Neuron (in vitro differentiated cells): ENCODE measurements at regions not wholly inside any gene's neighbourhood (a gene's known extent, or its start where the extent isn't known, plus 50 kb on each side); places are given as distances from the start of the nearest gene placed in this dataset.
A peak's percentile ranks its signal among the peaks of the same experiment; 100 is the strongest.
"Not testable (repeated sequence)": the region's sequence is repeated elsewhere in the genome, so short reads cannot be mapped to it uniquely, and the experiment has no call there.

Experiments used
- H2AFZ ChIP-seq: one replicate; pipeline ENCODE4 v1.6.1; 2013; ENCODE audit warnings: low read depth, mild to moderate bottlenecking, inconsistent platforms, low read length, moderate library complexity
- H3K27me3 ChIP-seq: one replicate; pipeline ENCODE4 v1.6.1; 2013; ENCODE audit warnings: low read length; ENCODE audit not compliant: insufficient read depth
- H3K36me3 ChIP-seq: one replicate; pipeline ENCODE4 v1.6.1; 2013; ENCODE audit warnings: low read length; ENCODE audit not compliant: insufficient read depth
- H3K4me1 ChIP-seq: one replicate; pipeline ENCODE4 v1.6.1; 2013; ENCODE audit warnings: low read length; ENCODE audit not compliant: insufficient read depth
- H3K4me3 ChIP-seq: 2 replicates; pipeline ENCODE4 v1.5.1; 2013; ENCODE audit warnings: mild to moderate bottlenecking, low read length, moderate library complexity
- H3K9me3 ChIP-seq: one replicate; pipeline ENCODE4 v1.6.1; 2013; ENCODE audit warnings: low read length

DNA sequence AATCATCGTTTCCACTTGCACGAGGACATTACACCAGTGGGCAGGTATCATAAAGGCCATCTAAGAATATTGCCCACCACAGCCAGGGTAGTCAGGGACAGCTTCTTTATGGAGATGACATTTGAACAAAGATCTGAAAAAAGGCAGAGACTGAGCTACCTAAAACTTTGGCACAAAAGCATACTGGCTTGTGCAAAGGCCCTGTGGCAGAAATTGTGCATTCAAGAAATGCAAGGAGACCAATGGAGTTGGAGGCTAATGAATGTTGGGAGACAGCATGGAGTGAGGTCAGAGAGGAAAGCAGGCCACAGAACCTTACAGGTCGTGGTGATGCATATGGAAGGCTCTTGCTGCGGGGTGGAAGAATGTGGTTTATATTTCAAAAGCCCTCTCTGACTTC is 578.5 kb downstream of the BNC2 start:
- H3K9me3 ChIP-seq = no peaks in the 10 kb centered on the region
- H3K36me3 ChIP-seq = no peaks in the 10 kb centered on the region
- H3K27me3 ChIP-seq = no peaks in the 10 kb centered on the region
- H3K4me1 ChIP-seq = no peaks in the 10 kb centered on the region
- H2AFZ ChIP-seq = no peak overlapping the region
- H3K4me3 ChIP-seq = no peak overlapping the region

DNA sequence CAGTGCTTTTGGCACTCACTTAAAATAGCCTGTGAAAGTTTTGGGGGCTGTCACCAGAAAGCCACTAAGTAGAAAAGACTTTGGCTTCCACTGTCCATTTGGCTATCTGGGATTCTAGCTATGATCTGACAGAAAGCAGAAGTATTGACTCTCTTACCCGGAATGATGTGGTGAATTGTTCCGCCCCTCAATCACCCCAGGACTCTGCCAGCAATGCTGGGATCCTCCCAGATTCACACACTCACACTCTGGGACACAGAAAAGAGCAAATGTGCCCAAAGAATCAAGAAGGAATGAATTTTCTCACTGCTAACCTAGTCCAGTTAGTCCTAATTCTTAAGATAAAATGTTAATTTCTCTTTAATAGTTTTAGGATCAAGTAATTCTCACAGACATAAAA is 576.9 kb downstream of the BNC2 start:
- H3K36me3 ChIP-seq = no peaks in the 10 kb centered on the region
- no peak overlapping the region for H3K4me3 ChIP-seq
- no peaks in the 10 kb centered on the region for H3K27me3 ChIP-seq
- H2AFZ ChIP-seq = no peak overlapping the region
- no peaks in the 10 kb centered on the region for H3K9me3 ChIP-seq
- no peaks in the 10 kb centered on the region for H3K4me1 ChIP-seq

DNA sequence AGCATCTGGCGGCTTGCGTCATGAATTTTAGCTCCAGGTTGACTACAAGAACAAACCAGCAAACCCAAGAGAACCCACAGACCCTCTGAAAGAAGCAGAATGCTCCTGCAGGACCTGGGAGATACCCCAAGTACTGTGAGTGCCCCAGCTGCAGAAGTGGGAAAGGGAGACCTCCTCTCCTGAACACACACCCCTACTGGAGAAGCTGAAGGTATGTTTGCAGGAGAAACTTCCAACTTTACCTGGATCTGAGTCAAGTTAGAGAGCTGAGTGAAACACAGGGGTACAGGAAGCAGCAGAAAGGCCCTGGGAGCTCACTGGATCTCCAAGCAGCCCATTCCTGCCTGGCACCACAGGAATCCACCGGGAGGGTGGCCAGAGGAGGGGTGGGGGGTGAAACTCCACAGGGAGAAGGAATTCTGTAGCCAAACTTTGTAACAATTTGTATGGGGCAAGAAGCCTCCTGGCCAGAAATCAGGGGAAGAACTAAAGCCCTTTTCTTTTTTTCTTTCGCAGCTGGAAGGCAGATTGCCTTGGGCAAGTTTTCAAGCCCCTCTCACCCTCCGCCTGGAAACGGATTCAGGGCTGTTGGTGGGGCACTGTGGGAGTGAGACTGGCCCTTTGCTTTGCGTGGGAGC is 576.2 kb downstream of the BNC2 start:
- Histone ChIP-seq H3K9me3 (no peaks in the 10 kb centered on the region), H2AFZ (no peak overlapping the region), H3K36me3 (no peaks in the 10 kb centered on the region), H3K4me3 (no peak overlapping the region), H3K4me1 (no peaks in the 10 kb centered on the region), H3K27me3 (no peaks in the 10 kb centered on the region)

DNA sequence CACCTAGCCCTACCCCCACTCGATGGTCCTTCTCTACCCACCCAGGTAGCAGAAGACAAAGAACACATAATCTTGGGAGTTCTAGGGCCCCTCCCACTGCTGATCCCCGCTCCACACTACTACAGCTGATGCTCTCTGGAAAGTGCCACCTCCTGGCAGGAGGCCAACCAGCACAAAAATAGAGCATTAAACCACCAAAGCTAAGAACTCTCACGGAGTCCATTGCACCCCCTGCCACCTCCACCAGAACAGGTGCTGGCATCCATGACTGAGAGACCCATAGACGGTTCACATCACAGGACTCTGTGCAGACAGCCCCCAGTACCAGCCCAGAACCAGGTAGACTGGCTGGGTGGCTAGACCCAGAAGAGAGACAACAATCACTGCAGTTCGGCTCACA is 575.5 kb downstream of the BNC2 start:
- not testable (repeated sequence) for H3K36me3 ChIP-seq, H3K27me3 ChIP-seq, H3K4me1 ChIP-seq, H3K4me3 ChIP-seq, H2AFZ ChIP-seq, H3K9me3 ChIP-seq

DNA sequence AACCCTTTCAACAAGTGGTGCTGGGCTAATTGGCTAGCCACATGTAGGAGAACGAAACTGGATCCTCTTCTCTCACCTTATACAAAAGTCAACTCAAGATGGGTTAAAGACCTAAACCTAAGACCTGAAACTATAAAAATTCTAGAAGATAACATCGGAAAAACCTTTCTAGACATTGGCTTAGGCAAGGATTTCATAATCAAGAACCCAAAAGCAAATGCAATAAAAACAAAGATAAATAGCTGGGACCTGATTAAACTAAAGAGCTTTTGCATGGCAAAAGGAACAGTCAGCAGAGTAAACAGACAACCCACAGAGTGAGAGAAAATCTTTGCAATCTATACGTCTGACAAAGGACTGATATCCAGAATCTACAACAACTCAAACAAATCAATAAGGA is 571.1 kb downstream of the BNC2 start:
- not testable (repeated sequence) for H3K27me3 ChIP-seq, H3K36me3 ChIP-seq

DNA sequence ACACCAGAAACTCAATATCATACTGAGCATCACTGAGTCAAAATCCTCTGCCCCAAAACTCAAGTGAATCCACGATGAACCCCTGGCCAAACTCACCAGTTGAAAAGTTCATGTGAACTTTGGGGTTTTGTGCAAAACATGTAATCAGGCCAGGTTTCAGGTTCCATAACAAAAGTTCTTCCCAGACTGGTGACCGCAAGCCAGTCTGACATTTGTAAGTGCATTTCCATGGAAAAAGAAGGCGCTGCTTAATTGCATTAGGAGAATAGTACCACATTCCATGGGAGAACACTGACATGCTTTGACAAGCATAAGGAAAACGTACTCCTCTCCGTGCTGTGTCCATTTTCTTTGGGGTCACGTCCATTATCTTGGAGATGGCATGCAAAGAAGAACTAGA is 567.0 kb downstream of the BNC2 start:
- H3K27me3 ChIP-seq = no peaks in the 10 kb centered on the region
- H3K9me3 ChIP-seq = no peaks in the 10 kb centered on the region
- no peak overlapping the region for H2AFZ ChIP-seq
- peaks cover 4% of the 10 kb centered on the region for H3K4me1 ChIP-seq
- no peak overlapping the region for H3K4me3 ChIP-seq
- H3K36me3 ChIP-seq = no peaks in the 10 kb centered on the region

More for the DNA sequence above, 571.1 kb downstream of the BNC2 start:
- H3K9me3 ChIP-seq, H3K4me3 ChIP-seq, H3K4me1 ChIP-seq, H2AFZ ChIP-seq: not testable (repeated sequence)

DNA sequence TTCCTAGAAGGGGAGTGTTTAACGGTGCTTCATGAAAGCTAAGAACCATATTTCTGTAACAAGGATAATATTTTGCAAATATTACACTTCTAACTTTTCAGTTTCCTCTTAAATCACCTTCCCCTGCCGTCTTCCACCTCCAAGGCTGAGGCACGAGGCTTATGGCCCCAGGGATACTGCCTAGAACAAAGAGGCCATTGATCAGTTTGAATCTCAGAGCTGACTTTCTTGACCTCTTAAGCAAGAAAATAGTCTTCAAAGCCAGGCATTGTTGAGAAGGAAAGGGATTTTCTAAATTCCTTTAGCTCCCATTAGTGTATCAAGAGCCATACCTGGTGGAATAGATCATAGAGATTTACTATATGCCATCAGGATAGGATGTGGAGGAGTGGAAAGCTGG is 566.2 kb downstream of the BNC2 start:
- Histone ChIP-seq H3K36me3 (no peaks in the 10 kb centered on the region), H3K27me3 (no peaks in the 10 kb centered on the region), H3K4me1 (peaks cover 4% of the 10 kb centered on the region), H3K4me3 (no peak overlapping the region), H2AFZ (no peak overlapping the region), H3K9me3 (no peaks in the 10 kb centered on the region)

DNA sequence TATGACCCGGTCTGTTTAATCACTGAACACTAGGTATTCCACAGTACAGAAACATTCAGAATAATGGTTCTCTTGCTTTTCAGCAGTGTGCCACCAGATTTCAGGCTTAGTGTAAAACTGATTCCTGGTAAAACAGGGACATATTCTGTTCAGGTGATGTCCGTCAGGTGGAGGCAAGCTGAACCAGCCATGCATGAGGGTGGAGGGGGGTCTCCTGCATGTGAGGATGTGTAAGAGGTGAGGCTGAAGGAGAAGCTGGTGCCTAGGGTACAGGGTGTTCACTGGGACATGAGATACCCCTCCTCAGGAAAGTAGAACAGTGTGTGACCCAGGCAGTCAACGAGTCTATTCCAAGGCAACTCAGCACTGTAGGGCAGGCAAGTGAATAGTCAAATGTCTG is 563.9 kb downstream of the BNC2 start:
- no peak overlapping the region for H3K4me3 ChIP-seq
- H3K9me3 ChIP-seq = no peaks in the 10 kb centered on the region
- H3K36me3 ChIP-seq = no peaks in the 10 kb centered on the region
- no peak overlapping the region for H2AFZ ChIP-seq
- peaks cover 16% of the 10 kb centered on the region for H3K4me1 ChIP-seq
- no peaks in the 10 kb centered on the region for H3K27me3 ChIP-seq

DNA sequence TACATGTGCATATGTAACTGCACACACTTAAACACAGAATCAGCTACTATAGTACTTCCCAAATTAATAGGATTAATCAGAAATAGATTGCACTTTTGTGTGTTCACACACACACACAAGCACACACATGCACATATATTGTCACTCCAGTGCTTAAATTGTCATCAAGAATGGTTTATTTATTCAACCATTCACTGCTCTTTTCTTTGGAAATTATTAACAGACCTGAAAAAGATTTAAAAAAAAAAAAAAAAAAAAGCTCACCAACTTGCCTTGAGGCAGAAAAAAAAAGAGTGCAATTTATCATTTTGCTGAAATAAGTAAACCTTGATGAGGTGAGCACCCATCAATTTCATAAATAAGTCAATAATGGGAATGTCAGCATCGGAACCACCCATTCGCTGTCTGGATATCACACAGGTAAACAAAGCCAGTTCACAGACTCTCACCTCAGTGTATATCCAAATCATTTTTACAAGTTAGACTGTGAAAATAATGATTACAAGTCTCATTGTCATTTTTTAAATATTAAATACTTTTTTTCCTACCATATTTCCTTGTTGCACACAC is 562.8 kb downstream of the BNC2 start:
- Histone ChIP-seq H3K36me3 (no peaks in the 10 kb centered on the region), H3K27me3 (no peaks in the 10 kb centered on the region), H3K4me1 (peaks cover 15% of the 10 kb centered on the region)

DNA sequence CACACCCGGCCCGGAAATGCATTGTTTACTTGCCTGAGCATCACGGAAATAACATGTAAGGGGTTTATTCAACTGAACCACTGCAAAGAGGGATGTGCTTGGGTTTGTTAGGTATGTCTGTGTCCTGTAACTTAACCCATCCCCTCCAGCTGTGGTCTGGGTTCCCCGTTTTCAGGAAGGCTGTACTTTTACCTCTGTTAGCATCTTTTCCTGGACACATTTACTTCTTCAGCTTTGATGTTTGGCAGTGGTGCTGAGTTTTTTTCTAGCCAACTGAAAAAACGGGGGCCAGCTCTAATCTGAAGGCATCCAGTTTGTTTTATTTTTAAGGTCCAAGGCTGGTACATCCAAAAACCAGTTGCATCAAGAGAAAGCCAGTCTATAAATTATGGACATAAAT is 561.8 kb downstream of the BNC2 start:
- no peak overlapping the region for H3K4me3 ChIP-seq
- H3K4me1 ChIP-seq = peaks cover 12% of the 10 kb centered on the region
- H3K9me3 ChIP-seq = no peaks in the 10 kb centered on the region
- no peaks in the 10 kb centered on the region for H3K27me3 ChIP-seq
- no peak overlapping the region for H2AFZ ChIP-seq
- H3K36me3 ChIP-seq = no peaks in the 10 kb centered on the region

More for the DNA sequence above, 562.8 kb downstream of the BNC2 start:
- Histone ChIP-seq H3K4me3 (no peak overlapping the region), H2AFZ (no peak overlapping the region), H3K9me3 (no peaks in the 10 kb centered on the region)

DNA sequence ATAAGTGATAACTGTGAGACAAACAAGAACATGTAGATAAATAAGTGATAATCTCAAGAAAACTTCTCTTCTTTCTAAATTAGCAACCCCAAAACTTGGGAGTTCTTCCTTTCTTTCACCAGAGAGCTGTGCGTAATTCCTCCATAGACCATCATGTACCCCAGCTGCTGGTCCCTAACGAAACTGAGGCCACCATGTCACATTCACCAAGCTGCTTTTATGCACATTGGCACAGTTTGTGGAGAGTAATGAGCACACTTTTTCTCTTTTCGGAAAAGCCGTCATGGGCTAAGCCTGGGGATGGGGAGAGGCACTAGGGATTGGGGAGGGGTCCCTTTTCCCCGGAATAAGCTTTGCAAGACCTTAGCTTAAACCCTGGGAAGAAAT is 561.4 kb downstream of the BNC2 start:
- Histone ChIP-seq H3K4me1 (peaks cover 12% of the 10 kb centered on the region), H3K27me3 (no peaks in the 10 kb centered on the region), H3K36me3 (no peaks in the 10 kb centered on the region), H3K4me3 (no peak overlapping the region), H3K9me3 (no peaks in the 10 kb centered on the region), H2AFZ (no peak overlapping the region)

DNA sequence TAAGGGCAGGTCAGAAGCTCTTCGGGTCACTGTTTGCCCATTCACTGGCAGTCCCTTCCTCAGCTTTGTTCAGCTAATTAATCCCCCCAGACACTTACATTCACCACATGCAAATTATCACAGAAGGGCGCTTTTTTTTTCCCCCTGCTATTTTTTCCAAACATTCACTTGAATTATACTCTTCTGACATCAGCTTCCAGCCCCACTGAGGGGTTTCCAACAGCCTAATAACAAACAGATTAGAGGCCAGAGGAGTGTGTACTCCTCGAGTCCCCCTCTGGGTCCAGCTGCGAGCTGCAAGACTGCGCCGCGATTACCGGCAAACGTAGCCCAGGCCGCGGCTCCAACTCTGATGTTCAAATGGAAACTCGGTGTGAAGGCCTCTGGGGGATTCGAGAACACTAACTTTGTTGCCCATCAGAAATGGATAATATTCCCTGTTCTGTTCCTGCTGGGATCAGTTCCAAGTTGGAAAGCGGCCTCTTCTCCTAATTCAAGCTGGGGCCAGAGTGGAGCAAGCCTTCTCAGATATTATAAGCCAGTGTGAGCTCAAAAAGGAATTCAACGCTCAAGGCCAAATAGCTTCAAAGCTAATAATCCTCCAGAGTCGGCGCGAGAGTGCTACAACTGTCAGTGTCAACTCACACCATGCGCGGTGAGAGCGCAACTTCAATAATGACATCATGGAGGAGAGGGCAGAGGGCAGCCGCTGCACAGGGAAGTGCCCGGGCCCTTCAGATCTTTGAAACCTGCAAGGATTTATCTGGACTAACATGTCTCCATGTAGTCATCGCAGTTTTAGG is 560.8 kb downstream of the BNC2 start:
- no peak overlapping the region for H2AFZ ChIP-seq
- no peaks in the 10 kb centered on the region for H3K9me3 ChIP-seq
- H3K4me1 ChIP-seq = peaks cover 12% of the 10 kb centered on the region
- H3K36me3 ChIP-seq = no peaks in the 10 kb centered on the region
- H3K27me3 ChIP-seq = no peaks in the 10 kb centered on the region
- H3K4me3 ChIP-seq = peak overlapping the region; percentile 16

DNA sequence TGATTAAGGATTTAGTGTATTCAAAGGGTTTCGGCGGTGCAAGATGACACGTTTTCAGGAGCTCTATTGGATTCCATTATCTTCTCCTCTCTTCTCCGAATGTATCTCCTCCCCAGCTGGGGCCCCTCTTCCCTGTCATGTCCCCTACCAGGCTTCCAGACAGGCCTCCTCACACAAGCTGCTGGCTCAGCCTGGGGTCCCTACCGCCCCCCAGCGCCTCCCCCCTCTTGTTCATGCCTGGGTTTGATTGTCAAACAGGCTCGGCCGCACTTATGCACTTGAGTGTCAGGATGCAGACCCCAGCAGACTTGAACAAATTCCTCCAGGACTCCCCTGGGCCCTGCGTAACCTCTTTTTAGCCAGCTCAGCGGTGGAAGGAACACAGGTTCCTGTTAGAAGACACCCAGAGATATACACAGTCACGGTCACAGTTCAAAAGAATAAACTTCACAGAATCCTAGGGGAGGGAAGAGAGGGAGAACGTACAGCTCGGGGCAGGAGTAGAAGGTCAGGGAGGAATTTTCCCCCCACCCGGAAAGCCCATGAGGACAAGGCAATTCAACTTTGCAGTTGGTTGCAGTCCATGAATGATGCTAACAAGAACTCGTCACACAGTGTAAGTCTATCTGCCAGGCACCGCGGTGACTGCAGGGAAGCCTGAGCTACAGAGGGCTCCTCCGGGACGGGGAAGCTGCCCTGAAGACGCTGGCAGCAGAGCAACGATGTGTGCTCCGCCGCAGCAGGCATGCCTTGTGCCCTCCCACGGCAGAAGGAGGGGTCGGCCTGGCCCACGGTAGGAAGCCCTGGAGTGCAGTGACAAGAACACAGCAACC is 560.0 kb downstream of the BNC2 start:
- H3K9me3 ChIP-seq = no peaks in the 10 kb centered on the region
- peaks cover 12% of the 10 kb centered on the region for H3K4me1 ChIP-seq
- H3K36me3 ChIP-seq = no peaks in the 10 kb centered on the region
- H3K27me3 ChIP-seq = no peaks in the 10 kb centered on the region
- H2AFZ ChIP-seq = no peak overlapping the region
- H3K4me3 ChIP-seq = peak overlapping the region; percentile 16
